Stomach (tissue), 4 donors: ENCODE measurements at regions not wholly inside any gene's neighbourhood (a gene's known extent, or its start where the extent isn't known, plus 50 kb on each side); places are given as distances from the start of the nearest gene placed in this dataset.

Source experiments
- CTCF ChIP-seq, 7 experiments: fragments of 450-650 bp in 4 of 7; fragments of 200-600 bp in 3 of 7; sonication (generic) in 3 of 7; IDR thresholded peaks; one replicate each; pipeline ENCODE4 v1.5.1; 2016 to 2019; ENCODE audit warnings: antibody characterized with exemption in 7 of 7, control low read depth in 2 of 7, mild to moderate bottlenecking in 1 of 7
- EP300 ChIP-seq: sonication (generic); formaldehyde crosslinking; IDR thresholded peaks from one replicate; pipeline ENCODE4 v1.6.1; 2017; ENCODE audit warnings: antibody characterized with exemption
- POLR2A ChIP-seq, 4 donors: fragments of 450-650 bp; IDR thresholded peaks; one replicate each; pipeline ENCODE4 v1.6.1; 2016; ENCODE audit warnings: antibody characterized with exemption in 4 of 4, control low read depth in 2 of 4, mild to moderate bottlenecking in 1 of 4, moderate library complexity in 1 of 4
- POLR2AphosphoS5 ChIP-seq, 3 donors: sonication (generic); formaldehyde crosslinking; IDR thresholded peaks; one replicate each; pipeline ENCODE4 v1.6.1; 2016; ENCODE audit warnings: antibody characterized with exemption in 3 of 3

GRCh38 chr4:138938366-138938690 is 77.3 kb upstream of the NOCT start:
- peak in 1 of 7 experiments; percentile 39 for TF ChIP-seq CTCF (IDR thresholded peaks at IDR 0.05)
- no peak for TF ChIP-seq POLR2AphosphoS5 (IDR thresholded peaks at IDR 0.05)
- TF ChIP-seq EP300 = no peak
- TF ChIP-seq POLR2A (IDR thresholded peaks at IDR 0.05) = no peak
